ENCODE measurements at regions not wholly inside any gene's neighbourhood (a gene's known extent, or its start where the extent isn't known, plus 50 kb on each side); places are given as distances from the start of the nearest gene placed in this dataset.

DNA sequence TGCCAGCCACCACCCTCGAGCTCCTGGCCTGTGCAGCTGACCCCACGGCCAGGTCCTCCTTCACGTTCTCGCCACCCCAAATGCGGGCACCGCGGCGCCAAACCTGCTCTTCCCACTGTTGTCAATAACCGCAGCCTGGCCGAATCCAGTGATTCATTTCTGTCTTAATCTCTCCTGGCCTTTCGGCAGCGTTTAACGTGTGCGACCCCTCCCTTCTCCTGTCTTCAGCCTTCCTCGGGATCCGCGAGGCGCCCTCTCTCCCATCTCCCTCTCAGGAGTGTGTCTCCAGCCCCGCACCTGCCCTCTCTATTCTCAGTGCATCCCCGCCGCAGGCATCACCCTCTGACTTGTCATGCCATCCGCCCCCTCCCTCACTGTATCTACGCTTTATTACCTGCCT lies 91.4 kb downstream of the THBS2 start:
- Histone ChIP-seq H3K4me1 (ENCODE audit: control insufficient read depth, low read depth, low read length) (no peaks in the 10 kb centered on the region), H2BK120ac (ENCODE audit: low read depth, low read length) (no peak overlapping the region), H3K36me3 (ENCODE audit: control insufficient read depth, insufficient read depth, low read length) (no peaks in the 10 kb centered on the region), H3K4ac (ENCODE audit: low read depth, low read length) (no peak overlapping the region), H3K27ac (ENCODE audit: low read depth, low read length) (no peak overlapping the region), H3K23ac (ENCODE audit: low read length) (no peak overlapping the region), H2AK5ac (ENCODE audit: low read length) (no peak overlapping the region), H2BK5ac (ENCODE audit: low read length) (no peak overlapping the region), H2BK15ac (replicated peaks; ENCODE audit: low read depth) (no peak overlapping the region), H4K5ac (ENCODE audit: low read length) (no peak overlapping the region), H3K18ac (ENCODE audit: low read length) (no peak overlapping the region), H3K56ac (ENCODE audit: low read length) (no peak overlapping the region), H3K79me2 (ENCODE audit: control insufficient read depth, insufficient read depth, low read length) (no peaks in the 10 kb centered on the region), H3K9ac (ENCODE audit: low read length) (no peak overlapping the region), H3K27me3 (ENCODE audit: insufficient read depth, low read length, poor library complexity) (no peaks in the 10 kb centered on the region), H3K4me3 (ENCODE audit: low read length) (no peak overlapping the region), H3K4me2 (ENCODE audit: low read length) (no peak overlapping the region), H4K8ac (ENCODE audit: low read depth, low read length) (no peak overlapping the region), H3K79me1 (ENCODE audit: low read length) (no peaks in the 10 kb centered on the region)
- DNase-seq = no peak
- no CpG with 5 or more reads among the region's 23 CpGs for WGBS (ENCODE audit: extremely low coverage, insufficient coverage, low lambda C conversion rate)

- no peaks in the 10 kb centered on the region for H3K79me2 ChIP-seq (ENCODE audit: control insufficient read depth, insufficient read depth, low read length)
- no peak overlapping the region for H3K56ac ChIP-seq (ENCODE audit: low read length)
- no peaks in the 10 kb centered on the region for H3K36me3 ChIP-seq (ENCODE audit: control insufficient read depth, insufficient read depth, low read length)
- H3K79me1 ChIP-seq (ENCODE audit: low read length) = no peaks in the 10 kb centered on the region
- no peak overlapping the region for H4K8ac ChIP-seq (ENCODE audit: low read depth, low read length)
- H3K4ac ChIP-seq (ENCODE audit: low read depth, low read length) = no peak overlapping the region
- no peak overlapping the region for H3K27ac ChIP-seq (ENCODE audit: low read depth, low read length)
- H3K4me3 ChIP-seq (ENCODE audit: low read length) = no peak overlapping the region
- no CpG with 5 or more reads among the region's 13 CpGs for whole genome bisulfite sequencing (ENCODE audit: extremely low coverage, insufficient coverage, low lambda C conversion rate)
- no peak overlapping the region for H2BK120ac ChIP-seq (ENCODE audit: low read depth, low read length)
- no peak for DNase-seq
- no peaks in the 10 kb centered on the region for H3K27me3 ChIP-seq (ENCODE audit: insufficient read depth, low read length, poor library complexity)
- H2BK15ac ChIP-seq (replicated peaks; ENCODE audit: low read depth) = no peak overlapping the region
- H3K18ac ChIP-seq (ENCODE audit: low read length) = no peak overlapping the region
- no peaks in the 10 kb centered on the region for H3K4me1 ChIP-seq (ENCODE audit: control insufficient read depth, low read depth, low read length)
- no peak overlapping the region for H3K23ac ChIP-seq (ENCODE audit: low read length)
- H3K4me2 ChIP-seq (ENCODE audit: low read length) = no peak overlapping the region
- no peak overlapping the region for H2AK5ac ChIP-seq (ENCODE audit: low read length)
- no peak overlapping the region for H2BK5ac ChIP-seq (ENCODE audit: low read length)
- H4K5ac ChIP-seq (ENCODE audit: low read length) = no peak overlapping the region
- H3K9ac ChIP-seq (ENCODE audit: low read length) = no peak overlapping the region
Measured at GRCh38 chr6:169161572-169162167, 92.0 kb downstream of the THBS2 start.

- H2AK5ac ChIP-seq (ENCODE audit: low read length) = no peak overlapping the region
- no peak overlapping the region for H2BK5ac ChIP-seq (ENCODE audit: low read length)
Measured at GRCh38 chr6:169160855-169161560, 92.6 kb downstream of the THBS2 start.

DNA sequence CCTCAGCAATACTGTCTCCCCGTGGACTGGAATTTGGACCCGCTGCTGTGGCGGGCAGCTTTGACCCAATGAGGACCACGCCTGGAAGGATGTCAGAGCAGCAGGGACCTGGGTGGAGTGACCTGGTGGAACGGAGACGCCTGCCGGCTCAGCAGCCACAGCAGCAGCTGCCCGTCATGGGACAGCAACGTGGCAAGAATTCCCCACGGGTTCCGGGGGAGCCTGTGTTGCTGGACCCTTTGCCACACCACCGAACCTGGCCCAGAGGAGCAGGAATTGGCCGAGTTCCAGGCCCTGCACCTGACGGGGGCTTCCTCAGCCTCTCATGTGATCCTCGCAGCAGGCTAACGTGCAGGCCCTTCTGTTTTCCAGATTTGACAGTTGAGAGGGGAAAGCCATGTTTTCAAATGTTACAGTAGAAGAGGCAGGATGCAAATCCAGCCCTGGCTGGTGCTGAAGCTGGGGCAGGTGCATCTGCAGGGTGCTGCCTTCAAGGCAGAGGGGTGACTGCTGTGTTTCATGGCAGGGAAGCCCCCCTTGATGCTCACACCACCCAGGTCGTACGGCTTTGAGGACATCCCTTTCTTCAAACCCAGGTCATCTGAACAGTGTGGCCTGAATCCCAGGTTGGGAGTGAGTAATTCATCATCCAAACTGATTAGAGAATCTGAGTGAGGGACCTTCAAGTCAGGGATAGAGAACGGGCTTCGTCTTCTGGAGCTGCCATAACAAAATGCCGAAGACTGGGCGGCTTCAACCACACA lies 93.4 kb downstream of the THBS2 start:
- Histone ChIP-seq H3K27ac (ENCODE audit: low read depth, low read length) (no peak overlapping the region), H3K18ac (ENCODE audit: low read length) (no peak overlapping the region), H3K4ac (ENCODE audit: low read depth, low read length) (no peak overlapping the region), H4K8ac (ENCODE audit: low read depth, low read length) (no peak overlapping the region), H3K27me3 (ENCODE audit: insufficient read depth, low read length, poor library complexity) (no peaks in the 10 kb centered on the region), H3K36me3 (ENCODE audit: control insufficient read depth, insufficient read depth, low read length) (no peaks in the 10 kb centered on the region), H3K56ac (ENCODE audit: low read length) (no peak overlapping the region), H3K4me1 (ENCODE audit: control insufficient read depth, low read depth, low read length) (no peaks in the 10 kb centered on the region), H3K4me2 (ENCODE audit: low read length) (no peak overlapping the region), H3K4me3 (ENCODE audit: low read length) (no peak overlapping the region), H2BK120ac (ENCODE audit: low read depth, low read length) (no peak overlapping the region), H2AK5ac (ENCODE audit: low read length) (no peak overlapping the region), H2BK5ac (ENCODE audit: low read length) (no peak overlapping the region), H2BK15ac (replicated peaks; ENCODE audit: low read depth) (no peak overlapping the region), H3K79me1 (ENCODE audit: low read length) (no peaks in the 10 kb centered on the region), H3K9ac (ENCODE audit: low read length) (no peak overlapping the region), H4K5ac (ENCODE audit: low read length) (no peak overlapping the region), H3K23ac (ENCODE audit: low read length) (no peak overlapping the region), H3K79me2 (ENCODE audit: control insufficient read depth, insufficient read depth, low read length) (no peaks in the 10 kb centered on the region)
- WGBS (ENCODE audit: extremely low coverage, insufficient coverage, low lambda C conversion rate) = no CpG with 5 or more reads among the region's 22 CpGs
- no peak for DNase-seq

More at GRCh38 chr6:169160855-169161560, 92.6 kb downstream of the THBS2 start:
- H3K36me3 ChIP-seq (ENCODE audit: control insufficient read depth, insufficient read depth, low read length) = no peaks in the 10 kb centered on the region
- no peak overlapping the region for H3K4me3 ChIP-seq (ENCODE audit: low read length)
- H3K56ac ChIP-seq (ENCODE audit: low read length) = no peak overlapping the region
- no CpG with 5 or more reads among the region's 15 CpGs for WGBS (ENCODE audit: extremely low coverage, insufficient coverage, low lambda C conversion rate)
- no peak overlapping the region for H3K23ac ChIP-seq (ENCODE audit: low read length)
- H3K18ac ChIP-seq (ENCODE audit: low read length) = no peak overlapping the region
- no peak overlapping the region for H3K27ac ChIP-seq (ENCODE audit: low read depth, low read length)
- H2BK120ac ChIP-seq (ENCODE audit: low read depth, low read length) = no peak overlapping the region
- H4K5ac ChIP-seq (ENCODE audit: low read length) = no peak overlapping the region
- H3K4me2 ChIP-seq (ENCODE audit: low read length) = no peak overlapping the region
- no peak overlapping the region for H3K9ac ChIP-seq (ENCODE audit: low read length)
- H4K8ac ChIP-seq (ENCODE audit: low read depth, low read length) = no peak overlapping the region
- no peak overlapping the region for H3K4ac ChIP-seq (ENCODE audit: low read depth, low read length)
- no peaks in the 10 kb centered on the region for H3K79me2 ChIP-seq (ENCODE audit: control insufficient read depth, insufficient read depth, low read length)
- no peaks in the 10 kb centered on the region for H3K27me3 ChIP-seq (ENCODE audit: insufficient read depth, low read length, poor library complexity)
- H2BK15ac ChIP-seq (replicated peaks; ENCODE audit: low read depth) = no peak overlapping the region
- H3K4me1 ChIP-seq (ENCODE audit: control insufficient read depth, low read depth, low read length) = no peaks in the 10 kb centered on the region
- no peak for DNase-seq
- H3K79me1 ChIP-seq (ENCODE audit: low read length) = no peaks in the 10 kb centered on the region

DNA sequence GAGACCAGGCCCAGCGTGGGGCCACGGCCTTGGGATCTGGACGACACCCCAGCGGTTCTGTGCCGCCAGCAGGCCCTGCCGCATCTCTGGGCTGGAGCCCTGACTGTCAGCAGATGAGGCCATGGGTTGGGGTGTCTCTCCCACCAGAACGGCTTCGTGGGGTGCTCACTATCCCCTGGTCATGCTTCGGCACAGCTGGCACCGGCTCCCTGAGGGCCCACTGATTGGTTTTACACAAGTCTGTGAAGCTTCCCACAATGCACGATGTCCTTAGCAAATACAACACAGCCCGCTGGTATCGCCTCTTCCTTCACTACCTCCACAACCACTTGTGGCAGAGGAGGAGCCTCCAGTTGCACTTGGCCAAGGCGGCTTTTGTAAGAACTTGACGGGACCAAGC lies 94.3 kb downstream of the THBS2 start:
- no CpG with 5 or more reads among the region's 15 CpGs for WGBS (ENCODE audit: extremely low coverage, insufficient coverage, low lambda C conversion rate)
- no peak overlapping the region for H3K27ac ChIP-seq (ENCODE audit: low read depth, low read length)
- no peaks in the 10 kb centered on the region for H3K79me2 ChIP-seq (ENCODE audit: control insufficient read depth, insufficient read depth, low read length)

More for the DNA sequence above, 94.3 kb downstream of the THBS2 start:
- Histone ChIP-seq H3K4ac (ENCODE audit: low read depth, low read length) (no peak overlapping the region), H4K8ac (ENCODE audit: low read depth, low read length) (no peak overlapping the region), H4K5ac (ENCODE audit: low read length) (no peak overlapping the region), H3K9ac (ENCODE audit: low read length) (no peak overlapping the region), H3K4me2 (ENCODE audit: low read length) (no peak overlapping the region), H2BK15ac (replicated peaks; ENCODE audit: low read depth) (no peak overlapping the region), H3K27me3 (ENCODE audit: insufficient read depth, low read length, poor library complexity) (no peaks in the 10 kb centered on the region), H3K23ac (ENCODE audit: low read length) (no peak overlapping the region), H3K4me1 (ENCODE audit: control insufficient read depth, low read depth, low read length) (no peaks in the 10 kb centered on the region), H3K56ac (ENCODE audit: low read length) (no peak overlapping the region), H3K4me3 (ENCODE audit: low read length) (no peak overlapping the region), H2BK120ac (ENCODE audit: low read depth, low read length) (no peak overlapping the region), H3K18ac (ENCODE audit: low read length) (no peak overlapping the region), H3K79me1 (ENCODE audit: low read length) (no peaks in the 10 kb centered on the region), H2AK5ac (ENCODE audit: low read length) (no peak overlapping the region), H3K36me3 (ENCODE audit: control insufficient read depth, insufficient read depth, low read length) (no peaks in the 10 kb centered on the region), H2BK5ac (ENCODE audit: low read length) (no peak overlapping the region)
- DNase-seq = no peak
